SK-N-SH (cell line): ENCODE measurements at regions not wholly inside any gene's neighbourhood (a gene's known extent, or its start where the extent isn't known, plus 50 kb on each side); places are given as distances from the start of the nearest gene placed in this dataset.

ENCODE experiments used
- EZH2phosphoT487 ChIP-seq: fragments of 200-600 bp; sonication (generic); IDR thresholded peaks from 2 replicates; pipeline ENCODE4 v1.6.1; 2017; ENCODE audit warnings: low read depth, mixed run types, mild to moderate bottlenecking, antibody characterized with exemption, moderate library complexity, borderline replicate concordance
- FOXJ3 ChIP-seq: sonication (generic); formaldehyde crosslinking; IDR thresholded peaks from 2 replicates; pipeline ENCODE4 v1.5.1; 2020; ENCODE audit warnings: mild to moderate bottlenecking, missing genetic modification reagents
- GATA2 ChIP-seq: sonication (generic); formaldehyde crosslinking; IDR thresholded peaks from 2 replicates; pipeline ENCODE4 v1.5.0; 2020; ENCODE audit warnings: mild to moderate bottlenecking, missing genetic modification reagents
- NRF1 ChIP-seq: IDR thresholded peaks from 2 replicates; pipeline ENCODE4 v1.6.1; 2012; ENCODE audit warnings: low read depth, mild to moderate bottlenecking, low read length
- POLR2AphosphoS5 ChIP-seq: IDR thresholded peaks from 2 replicates; pipeline ENCODE4 v1.6.1; 2012; ENCODE audit warnings: low read depth, low read length
- TEAD4 ChIP-seq: IDR thresholded peaks from 2 replicates; pipeline ENCODE4 v1.4.0; 2012; ENCODE audit warnings: mild to moderate bottlenecking, borderline replicate concordance; ENCODE audit not compliant: insufficient read depth
- YY1 ChIP-seq: IDR thresholded peaks from 2 replicates; pipeline ENCODE4 v1.4.0; 2012; ENCODE audit warnings: low read depth, mild to moderate bottlenecking
- TF ChIP-seq, protein P1 (sequence below): IDR thresholded peaks from 2 replicates; pipeline ENCODE4 v1.4.0; 2012; ENCODE audit warnings: low read depth, borderline replicate concordance
- TF ChIP-seq, protein P2 (sequence below): IDR thresholded peaks from 2 replicates; pipeline ENCODE4 v1.4.0; 2012; ENCODE audit warnings: low read depth
- TF ChIP-seq, protein P3 (sequence below): fragments of 150-350 bp; IDR thresholded peaks from 2 replicates; pipeline ENCODE4 v1.6.1; 2016; ENCODE audit warnings: mild to moderate bottlenecking, low read depth, low read length
- TF ChIP-seq, protein P4 (sequence below): fragments of 200-600 bp; sonication (generic); IDR thresholded peaks from 2 replicates; pipeline ENCODE4 v1.6.1; 2017; ENCODE audit warnings: antibody characterized with exemption, mild to moderate bottlenecking, moderate library complexity
- TF ChIP-seq, protein P5 (sequence below): IDR thresholded peaks from 2 replicates; pipeline ENCODE4; 2012

DNA sequence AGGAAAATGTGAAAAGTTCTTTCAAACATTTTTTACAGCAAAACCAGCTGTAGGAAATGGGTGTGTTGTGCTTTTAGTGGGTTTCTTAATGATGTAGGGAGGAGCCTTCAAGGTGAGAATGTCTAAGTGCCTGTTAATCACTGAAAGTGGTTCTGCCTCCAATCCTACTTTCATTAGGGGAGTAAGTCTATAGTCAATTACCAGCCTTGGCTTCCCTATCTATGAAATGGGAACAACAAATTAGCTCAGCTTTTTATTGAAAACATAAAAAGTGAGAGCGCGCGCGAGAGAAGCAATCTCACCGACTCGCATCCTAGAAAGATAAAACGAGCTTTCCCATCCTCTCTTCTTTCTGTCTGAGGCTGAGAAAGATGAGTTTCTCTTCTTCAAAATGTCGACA, 140.0 kb upstream of the LHX5 start:
- TF ChIP-seq, protein P1, sequence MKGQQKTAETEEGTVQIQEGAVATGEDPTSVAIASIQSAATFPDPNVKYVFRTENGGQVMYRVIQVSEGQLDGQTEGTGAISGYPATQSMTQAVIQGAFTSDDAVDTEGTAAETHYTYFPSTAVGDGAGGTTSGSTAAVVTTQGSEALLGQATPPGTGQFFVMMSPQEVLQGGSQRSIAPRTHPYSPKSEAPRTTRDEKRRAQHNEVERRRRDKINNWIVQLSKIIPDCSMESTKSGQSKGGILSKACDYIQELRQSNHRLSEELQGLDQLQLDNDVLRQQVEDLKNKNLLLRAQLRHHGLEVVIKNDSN = no peak
- TF ChIP-seq NRF1 (no peak), YY1 (no peak), FOXJ3 (CRISPR knock-in tag) (no peak), GATA2 (no peak), TEAD4 (no peak), POLR2AphosphoS5 (no peak), EZH2phosphoT487 (no peak)
- TF ChIP-seq, protein P2, sequence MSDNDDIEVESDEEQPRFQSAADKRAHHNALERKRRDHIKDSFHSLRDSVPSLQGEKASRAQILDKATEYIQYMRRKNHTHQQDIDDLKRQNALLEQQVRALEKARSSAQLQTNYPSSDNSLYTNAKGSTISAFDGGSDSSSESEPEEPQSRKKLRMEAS = no peak
- TF ChIP-seq, protein P3, sequence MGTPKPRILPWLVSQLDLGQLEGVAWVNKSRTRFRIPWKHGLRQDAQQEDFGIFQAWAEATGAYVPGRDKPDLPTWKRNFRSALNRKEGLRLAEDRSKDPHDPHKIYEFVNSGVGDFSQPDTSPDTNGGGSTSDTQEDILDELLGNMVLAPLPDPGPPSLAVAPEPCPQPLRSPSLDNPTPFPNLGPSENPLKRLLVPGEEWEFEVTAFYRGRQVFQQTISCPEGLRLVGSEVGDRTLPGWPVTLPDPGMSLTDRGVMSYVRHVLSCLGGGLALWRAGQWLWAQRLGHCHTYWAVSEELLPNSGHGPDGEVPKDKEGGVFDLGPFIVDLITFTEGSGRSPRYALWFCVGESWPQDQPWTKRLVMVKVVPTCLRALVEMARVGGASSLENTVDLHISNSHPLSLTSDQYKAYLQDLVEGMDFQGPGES = no peak
- TF ChIP-seq, protein P4, sequence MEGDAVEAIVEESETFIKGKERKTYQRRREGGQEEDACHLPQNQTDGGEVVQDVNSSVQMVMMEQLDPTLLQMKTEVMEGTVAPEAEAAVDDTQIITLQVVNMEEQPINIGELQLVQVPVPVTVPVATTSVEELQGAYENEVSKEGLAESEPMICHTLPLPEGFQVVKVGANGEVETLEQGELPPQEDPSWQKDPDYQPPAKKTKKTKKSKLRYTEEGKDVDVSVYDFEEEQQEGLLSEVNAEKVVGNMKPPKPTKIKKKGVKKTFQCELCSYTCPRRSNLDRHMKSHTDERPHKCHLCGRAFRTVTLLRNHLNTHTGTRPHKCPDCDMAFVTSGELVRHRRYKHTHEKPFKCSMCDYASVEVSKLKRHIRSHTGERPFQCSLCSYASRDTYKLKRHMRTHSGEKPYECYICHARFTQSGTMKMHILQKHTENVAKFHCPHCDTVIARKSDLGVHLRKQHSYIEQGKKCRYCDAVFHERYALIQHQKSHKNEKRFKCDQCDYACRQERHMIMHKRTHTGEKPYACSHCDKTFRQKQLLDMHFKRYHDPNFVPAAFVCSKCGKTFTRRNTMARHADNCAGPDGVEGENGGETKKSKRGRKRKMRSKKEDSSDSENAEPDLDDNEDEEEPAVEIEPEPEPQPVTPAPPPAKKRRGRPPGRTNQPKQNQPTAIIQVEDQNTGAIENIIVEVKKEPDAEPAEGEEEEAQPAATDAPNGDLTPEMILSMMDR = no peak
- TF ChIP-seq, protein P5, sequence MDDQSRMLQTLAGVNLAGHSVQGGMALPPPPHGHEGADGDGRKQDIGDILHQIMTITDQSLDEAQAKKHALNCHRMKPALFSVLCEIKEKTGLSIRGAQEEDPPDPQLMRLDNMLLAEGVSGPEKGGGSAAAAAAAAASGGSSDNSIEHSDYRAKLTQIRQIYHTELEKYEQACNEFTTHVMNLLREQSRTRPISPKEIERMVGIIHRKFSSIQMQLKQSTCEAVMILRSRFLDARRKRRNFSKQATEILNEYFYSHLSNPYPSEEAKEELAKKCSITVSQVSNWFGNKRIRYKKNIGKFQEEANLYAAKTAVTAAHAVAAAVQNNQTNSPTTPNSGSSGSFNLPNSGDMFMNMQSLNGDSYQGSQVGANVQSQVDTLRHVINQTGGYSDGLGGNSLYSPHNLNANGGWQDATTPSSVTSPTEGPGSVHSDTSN = no peak
